CD4-positive, CD25-positive, alpha-beta regulatory T cell (primary cell): ENCODE measurements at regions not wholly inside any gene's neighbourhood (a gene's known extent, or its start where the extent isn't known, plus 50 kb on each side); places are given as distances from the start of the nearest gene placed in this dataset.

Experiments
- ATAC-seq, 2 donors: fragments of 150-1000 bp; cut with Tn5 transposase; one replicate each; pipeline ENCODE4 v1.10.0; 2021; ENCODE audit warnings: low read depth in 2 of 2, moderate number of reproducible peaks in 2 of 2, moderate library complexity in 1 of 2
- DNase-seq, 3 donors: peaks; one replicate each; pipeline versions ENCODE4 v3.0.0 to v3.0.0-alpha.2; 2012 to 2022; ENCODE audit warnings: mixed read lengths in 1 of 3
- H3K27ac ChIP-seq: one replicate; pipeline ENCODE4 v1.7.0; 2013; ENCODE audit warnings: mild to moderate bottlenecking, low read length; ENCODE audit not compliant: insufficient read depth, poor library complexity, severe bottlenecking
- H3K27me3 ChIP-seq: one replicate; pipeline ENCODE4 v1.7.0; 2013; ENCODE audit warnings: low read length; ENCODE audit not compliant: control insufficient read depth, insufficient read depth
- H3K36me3 ChIP-seq: one replicate; pipeline ENCODE4 v1.7.0; 2013; ENCODE audit warnings: mild to moderate bottlenecking, low read length, moderate library complexity; ENCODE audit not compliant: control insufficient read depth, insufficient read depth
- H3K4me1 ChIP-seq: 2 replicates; pipeline ENCODE4 v1.7.0; 2013; ENCODE audit warnings: mild to moderate bottlenecking, low read length; ENCODE audit not compliant: insufficient read depth, control insufficient read depth, poor library complexity, severe bottlenecking
- H3K4me3 ChIP-seq: one replicate; pipeline ENCODE4 v1.7.0; 2013; ENCODE audit warnings: low read depth, mild to moderate bottlenecking, low read length, moderate library complexity
- H3K9me3 ChIP-seq, 2 experiments: 1 replicate in 1 of 2; 2 replicates in 1 of 2; pipeline ENCODE4 v1.7.0; 2013; ENCODE audit warnings: low read length in 2 of 2, mild to moderate bottlenecking in 1 of 2, moderate library complexity in 1 of 2; ENCODE audit not compliant: control insufficient read depth in 2 of 2
- H3K27ac Mint-ChIP-seq, 3 donors: one replicate each; pipeline ENCODE4 v1.8.0; 2020 to 2022; ENCODE audit warnings: mild to moderate bottlenecking in 3 of 3, mixed read lengths in 3 of 3, moderate library complexity in 2 of 3
- H3K27me3 Mint-ChIP-seq: one replicate; pipeline ENCODE4 v1.8.0; 2022; ENCODE audit warnings: mild to moderate bottlenecking, mixed read lengths
- H3K36me3 Mint-ChIP-seq: one replicate; pipeline ENCODE4 v1.8.0; 2020; ENCODE audit warnings: mixed read lengths
- H3K4me1 Mint-ChIP-seq, 4 donors: one replicate each; pipeline ENCODE4 v1.8.0; 2020 to 2022; ENCODE audit warnings: mixed read lengths in 4 of 4, mild to moderate bottlenecking in 1 of 4
- H3K4me3 Mint-ChIP-seq, 4 donors: one replicate each; pipeline ENCODE4 v1.8.0; 2020 to 2022; ENCODE audit warnings: mild to moderate bottlenecking in 4 of 4, mixed read lengths in 4 of 4, moderate library complexity in 3 of 4
- H3K9me3 Mint-ChIP-seq, 7 donors: one replicate each; pipeline ENCODE4 v1.8.0; 2020 to 2022; ENCODE audit warnings: mixed read lengths in 7 of 7, mild to moderate bottlenecking in 3 of 7, moderate library complexity in 2 of 7

GRCh38 chr7:35991511-35992232 lies 161.4 kb upstream of the EEPD1 start:
- no peaks in the 10 kb centered on the region for H3K4me1 ChIP-seq
- no peak overlapping the region for H3K4me3 Mint-ChIP-seq
- peaks cover 4% of the 10 kb centered on the region for H3K27me3 Mint-ChIP-seq
- ATAC-seq (no peak), DNase-seq (no peak)
- H3K27ac ChIP-seq: no peak overlapping the region
- H3K9me3 Mint-ChIP-seq: peaks cover 0 to 3% (median 0%) of the 10 kb centered on the region in 7 donors
- H3K27me3 ChIP-seq: no peaks in the 10 kb centered on the region
- H3K4me1 Mint-ChIP-seq: no peaks in the 10 kb centered on the region
- no peak overlapping the region for H3K4me3 ChIP-seq
- H3K9me3 ChIP-seq: no peaks in the 10 kb centered on the region
- no peak overlapping the region for H3K27ac Mint-ChIP-seq
- H3K36me3 ChIP-seq: no peaks in the 10 kb centered on the region
- no peaks in the 10 kb centered on the region for H3K36me3 Mint-ChIP-seq

- ATAC-seq (no peak), DNase-seq (no peak)
- H3K27ac Mint-ChIP-seq: no peak overlapping the region
- no peak overlapping the region for H3K4me3 Mint-ChIP-seq
- H3K27me3 Mint-ChIP-seq: peaks cover 4% of the 10 kb centered on the region
- no peaks in the 10 kb centered on the region for H3K4me1 Mint-ChIP-seq
- no peaks in the 10 kb centered on the region for H3K27me3 ChIP-seq
- H3K9me3 Mint-ChIP-seq: peaks cover 0 to 3% (median 0%) of the 10 kb centered on the region in 7 donors
- H3K4me3 ChIP-seq: no peak overlapping the region
- H3K27ac ChIP-seq: no peak overlapping the region
- H3K36me3 Mint-ChIP-seq: no peaks in the 10 kb centered on the region
- H3K9me3 ChIP-seq: no peaks in the 10 kb centered on the region
- no peaks in the 10 kb centered on the region for H3K36me3 ChIP-seq
- no peaks in the 10 kb centered on the region for H3K4me1 ChIP-seq
Measured at GRCh38 chr7:35992436-35992835, 160.6 kb upstream of the EEPD1 start.

- H3K4me3 ChIP-seq: no peak overlapping the region
- no peaks in the 10 kb centered on the region for H3K4me1 ChIP-seq
- H3K27me3 ChIP-seq: no peaks in the 10 kb centered on the region
- no peak overlapping the region for H3K27ac ChIP-seq
- Mint-ChIP-seq H3K27ac (no peak overlapping the region), H3K27me3 (peaks cover 4% of the 10 kb centered on the region), H3K9me3 (peaks cover 0 to 3% (median 0%) of the 10 kb centered on the region in 7 donors), H3K4me1 (no peaks in the 10 kb centered on the region), H3K4me3 (no peak overlapping the region), H3K36me3 (no peaks in the 10 kb centered on the region)
- no peaks in the 10 kb centered on the region for H3K9me3 ChIP-seq
- DNase-seq: no peak
- no peak for ATAC-seq
- no peaks in the 10 kb centered on the region for H3K36me3 ChIP-seq
Measured at GRCh38 chr7:35993113-35993512, 159.9 kb upstream of the EEPD1 start.

GRCh38 chr7:35993676-35994606 lies 159.1 kb upstream of the EEPD1 start:
- Mint-ChIP-seq H3K27ac (no peak overlapping the region), H3K36me3 (no peaks in the 10 kb centered on the region), H3K9me3 (peaks cover 0 to 3% (median 0%) of the 10 kb centered on the region in 7 donors), H3K27me3 (peaks cover 9% of the 10 kb centered on the region), H3K4me3 (no peak overlapping the region), H3K4me1 (no peaks in the 10 kb centered on the region)
- ATAC-seq: no peak
- no peaks in the 10 kb centered on the region for H3K9me3 ChIP-seq
- no peaks in the 10 kb centered on the region for H3K4me1 ChIP-seq
- no peaks in the 10 kb centered on the region for H3K36me3 ChIP-seq
- no peak for DNase-seq
- H3K27me3 ChIP-seq: no peaks in the 10 kb centered on the region
- H3K4me3 ChIP-seq: no peak overlapping the region
- no peak overlapping the region for H3K27ac ChIP-seq

GRCh38 chr7:35995334-35995733 lies 157.7 kb upstream of the EEPD1 start:
- Mint-ChIP-seq H3K4me1 (no peaks in the 10 kb centered on the region), H3K36me3 (no peaks in the 10 kb centered on the region), H3K4me3 (no peak overlapping the region), H3K9me3 (peaks cover 0 to 3% (median 0%) of the 10 kb centered on the region in 7 donors), H3K27ac (no peak overlapping the region), H3K27me3 (peaks cover 9% of the 10 kb centered on the region)
- H3K36me3 ChIP-seq: no peaks in the 10 kb centered on the region
- no peak overlapping the region for H3K4me3 ChIP-seq
- H3K27me3 ChIP-seq: no peaks in the 10 kb centered on the region
- H3K9me3 ChIP-seq: no peaks in the 10 kb centered on the region
- H3K4me1 ChIP-seq: no peaks in the 10 kb centered on the region
- ATAC-seq (no peak), DNase-seq (no peak)
- no peak overlapping the region for H3K27ac ChIP-seq

GRCh38 chr7:35998481-35998880 lies 154.6 kb upstream of the EEPD1 start:
- Histone ChIP-seq H3K27ac (no peak overlapping the region), H3K9me3 (no peaks in the 10 kb centered on the region), H3K4me1 (no peaks in the 10 kb centered on the region), H3K27me3 (no peaks in the 10 kb centered on the region), H3K4me3 (no peak overlapping the region), H3K36me3 (no peaks in the 10 kb centered on the region)
- Mint-ChIP-seq H3K27me3 (peaks cover 16% of the 10 kb centered on the region), H3K27ac (no peak overlapping the region), H3K4me3 (no peak overlapping the region), H3K9me3 (no peaks in the 10 kb centered on the region), H3K4me1 (no peaks in the 10 kb centered on the region), H3K36me3 (no peaks in the 10 kb centered on the region)
- ATAC-seq (no peak), DNase-seq (no peak)

- Mint-ChIP-seq H3K27me3 (peaks cover 16% of the 10 kb centered on the region), H3K27ac (no peak overlapping the region), H3K4me3 (no peak overlapping the region), H3K9me3 (peaks cover 0 to 2% (median 0%) of the 10 kb centered on the region in 7 donors), H3K4me1 (no peaks in the 10 kb centered on the region), H3K36me3 (no peaks in the 10 kb centered on the region)
- H3K36me3 ChIP-seq: no peaks in the 10 kb centered on the region
- H3K27me3 ChIP-seq: no peaks in the 10 kb centered on the region
- H3K9me3 ChIP-seq: no peaks in the 10 kb centered on the region
- no peak overlapping the region for H3K4me3 ChIP-seq
- H3K27ac ChIP-seq: no peak overlapping the region
- H3K4me1 ChIP-seq: no peaks in the 10 kb centered on the region
- no peak for DNase-seq
- no peak for ATAC-seq
Measured at GRCh38 chr7:36001546-36001945, 151.5 kb upstream of the EEPD1 start.
